ENCODE measurements at regions not wholly inside any gene's neighbourhood (a gene's known extent, or its start where the extent isn't known, plus 50 kb on each side); places are given as distances from the start of the nearest gene placed in this dataset.

DNA sequence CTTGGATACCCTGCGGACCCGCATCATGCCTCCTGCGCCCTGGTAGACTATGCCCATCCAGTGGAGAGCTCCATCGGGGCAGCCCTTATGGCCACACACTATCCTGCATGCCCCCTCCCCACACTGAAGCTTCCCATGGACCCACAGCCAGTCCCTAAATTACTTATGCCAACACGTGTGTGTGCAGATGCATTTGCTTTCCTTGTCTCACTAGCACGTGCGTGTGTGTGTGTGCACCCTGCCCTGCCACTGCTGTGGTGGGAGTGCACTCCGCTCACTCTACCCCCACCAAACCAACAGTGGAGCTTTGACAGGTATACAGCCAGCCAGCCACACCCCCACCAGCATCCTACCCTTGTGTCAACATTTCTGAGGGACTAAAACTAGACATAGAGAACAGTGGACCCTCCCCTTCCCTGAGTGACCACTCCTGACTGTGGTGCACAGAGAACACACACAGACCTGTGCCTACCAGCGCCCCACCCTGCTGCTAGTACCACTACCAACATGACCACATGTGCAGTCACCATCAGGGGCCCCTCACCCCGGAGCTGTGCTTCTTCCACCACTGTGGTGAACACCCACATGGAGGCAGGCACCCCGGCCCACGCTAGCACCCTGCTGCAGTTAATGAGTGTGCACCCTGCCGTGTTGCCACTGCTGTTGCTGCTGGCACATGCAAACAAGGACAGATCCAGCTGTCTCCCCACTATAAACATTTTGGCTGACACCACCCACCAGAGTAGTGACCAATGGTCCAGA lies 310.8 kb downstream of the GABRB3 start:
- Histone ChIP-seq H3K9me3 (ENCODE audit: control insufficient read depth in 4 of 4, insufficient read depth in 3 of 4, low read length in 3 of 4) (peaks cover 0 to 18% (median under 1%) of the 10 kb centered on the region in 4 donors), H3K27ac (ENCODE audit: low read depth in 1 of 2, low read length in 1 of 2) (no peak overlapping the region), H3K4me1 (ENCODE audit: control insufficient read depth in 5 of 5, insufficient read depth in 5 of 5, low read length in 5 of 5) (no peaks in the 10 kb centered on the region), H3K4me3 (no peak overlapping the region), H3K27me3 (ENCODE audit: control insufficient read depth in 3 of 3, insufficient read depth in 3 of 3, low read length in 2 of 3) (no peaks in the 10 kb centered on the region), H3K9ac (ENCODE audit: insufficient read depth in 1 of 2, low read length in 2 of 2) (no peak overlapping the region), H3K36me3 (ENCODE audit: control insufficient read depth in 4 of 4, insufficient read depth in 4 of 4, low read length in 4 of 4) (no peaks in the 10 kb centered on the region)
- TF ChIP-seq, protein P1, sequence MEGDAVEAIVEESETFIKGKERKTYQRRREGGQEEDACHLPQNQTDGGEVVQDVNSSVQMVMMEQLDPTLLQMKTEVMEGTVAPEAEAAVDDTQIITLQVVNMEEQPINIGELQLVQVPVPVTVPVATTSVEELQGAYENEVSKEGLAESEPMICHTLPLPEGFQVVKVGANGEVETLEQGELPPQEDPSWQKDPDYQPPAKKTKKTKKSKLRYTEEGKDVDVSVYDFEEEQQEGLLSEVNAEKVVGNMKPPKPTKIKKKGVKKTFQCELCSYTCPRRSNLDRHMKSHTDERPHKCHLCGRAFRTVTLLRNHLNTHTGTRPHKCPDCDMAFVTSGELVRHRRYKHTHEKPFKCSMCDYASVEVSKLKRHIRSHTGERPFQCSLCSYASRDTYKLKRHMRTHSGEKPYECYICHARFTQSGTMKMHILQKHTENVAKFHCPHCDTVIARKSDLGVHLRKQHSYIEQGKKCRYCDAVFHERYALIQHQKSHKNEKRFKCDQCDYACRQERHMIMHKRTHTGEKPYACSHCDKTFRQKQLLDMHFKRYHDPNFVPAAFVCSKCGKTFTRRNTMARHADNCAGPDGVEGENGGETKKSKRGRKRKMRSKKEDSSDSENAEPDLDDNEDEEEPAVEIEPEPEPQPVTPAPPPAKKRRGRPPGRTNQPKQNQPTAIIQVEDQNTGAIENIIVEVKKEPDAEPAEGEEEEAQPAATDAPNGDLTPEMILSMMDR (IDR thresholded peaks at IDR 0.05; ENCODE audit: control extremely low read depth, extremely low read depth) = no peak
- ATAC-seq (ENCODE audit: insufficient read depth, low FRiP score) = no peak
- 87 to 88% methylated on average over 13 of the region's 13 CpGs for WGBS, 2 donors
- DNase-seq = no peak

DNA sequence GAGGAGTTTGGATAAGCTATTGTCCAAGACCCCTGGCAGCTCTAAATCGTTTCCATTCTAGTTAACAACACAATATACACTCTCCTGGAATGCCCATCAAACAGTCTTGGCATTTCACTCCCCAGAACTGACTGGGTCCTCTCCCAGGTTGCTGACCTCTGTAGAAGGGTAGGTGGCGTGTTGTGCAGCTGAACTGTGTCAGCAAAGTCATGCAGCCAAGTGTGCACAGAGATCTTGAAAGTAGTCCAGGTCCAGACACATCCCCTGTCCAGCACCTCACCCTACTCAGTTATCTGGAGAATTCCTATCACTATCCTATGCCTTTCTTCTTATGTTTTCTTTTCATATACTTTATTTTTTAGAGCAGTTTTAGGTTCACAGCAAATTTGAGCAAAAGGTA lies 312.7 kb downstream of the GABRB3 start:
- H3K9ac ChIP-seq (ENCODE audit: insufficient read depth in 1 of 2, low read length in 2 of 2) = no peak overlapping the region
- no peak overlapping the region for H3K4me3 ChIP-seq
- no peaks in the 10 kb centered on the region for H3K36me3 ChIP-seq (ENCODE audit: control insufficient read depth in 4 of 4, insufficient read depth in 4 of 4, low read length in 4 of 4)
- ATAC-seq (ENCODE audit: insufficient read depth, low FRiP score) (no peak), DNase-seq (no peak)
- H3K27ac ChIP-seq (ENCODE audit: low read depth in 1 of 2, low read length in 1 of 2) = no peak overlapping the region
- TF ChIP-seq, protein P1 (IDR thresholded peaks at IDR 0.05; ENCODE audit: control extremely low read depth, extremely low read depth) = no peak
- no peaks in the 10 kb centered on the region for H3K27me3 ChIP-seq (ENCODE audit: control insufficient read depth in 3 of 3, insufficient read depth in 3 of 3, low read length in 2 of 3)
- H3K9me3 ChIP-seq (ENCODE audit: control insufficient read depth in 4 of 4, insufficient read depth in 3 of 4, low read length in 3 of 4) = peaks cover 0 to 26% (median 2%) of the 10 kb centered on the region in 4 donors
- WGBS, 2 donors = 52 to 55% methylated on average over 2 of the region's 2 CpGs
- no peaks in the 10 kb centered on the region for H3K4me1 ChIP-seq (ENCODE audit: control insufficient read depth in 5 of 5, insufficient read depth in 5 of 5, low read length in 5 of 5)

DNA sequence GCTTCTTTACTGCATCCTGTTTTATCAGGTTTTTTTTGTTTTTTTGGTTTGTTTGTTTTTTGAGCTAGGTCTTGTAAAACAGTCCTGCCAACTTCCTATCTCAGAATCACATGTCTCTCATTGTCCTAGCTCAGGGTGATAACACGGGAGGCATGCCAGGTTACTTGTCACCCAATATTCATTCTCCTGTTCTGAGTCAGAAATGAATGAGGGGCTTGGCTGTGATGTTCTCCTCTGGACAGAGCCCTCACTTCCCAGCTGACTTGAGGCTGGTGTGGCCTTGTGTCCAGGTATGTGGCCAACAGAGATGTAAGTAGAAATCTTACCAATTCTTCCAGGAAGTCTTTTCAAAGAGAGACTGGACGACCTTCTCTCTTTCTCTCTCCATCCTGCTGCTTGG lies 317.0 kb downstream of the GABRB3 start:
- ATAC-seq (ENCODE audit: insufficient read depth, low FRiP score) (no peak), DNase-seq (no peak)
- Histone ChIP-seq H3K27ac (ENCODE audit: low read depth in 1 of 2, low read length in 1 of 2) (no peak overlapping the region), H3K4me3 (no peak overlapping the region), H3K9ac (ENCODE audit: insufficient read depth in 1 of 2, low read length in 2 of 2) (no peak overlapping the region), H3K27me3 (ENCODE audit: control insufficient read depth in 3 of 3, insufficient read depth in 3 of 3, low read length in 2 of 3) (no peaks in the 10 kb centered on the region), H3K36me3 (ENCODE audit: control insufficient read depth in 4 of 4, insufficient read depth in 4 of 4, low read length in 4 of 4) (no peaks in the 10 kb centered on the region), H3K9me3 (ENCODE audit: control insufficient read depth in 4 of 4, insufficient read depth in 3 of 4, low read length in 3 of 4) (peaks cover 0 to 16% (median 2%) of the 10 kb centered on the region in 4 donors), H3K4me1 (ENCODE audit: control insufficient read depth in 5 of 5, insufficient read depth in 5 of 5, low read length in 5 of 5) (no peaks in the 10 kb centered on the region)
- TF ChIP-seq, protein P1 (IDR thresholded peaks at IDR 0.05; ENCODE audit: control extremely low read depth, extremely low read depth) = no peak
- WGBS, 2 donors = 51 to 62% methylated on average over 2 of the region's 2 CpGs

Measured in lung (tissue), 11 donors.